SK-N-SH treated with all-trans-retinoic acid at 6 μM for 48 hours (cell line): ENCODE measurements at regions not wholly inside any gene's neighbourhood (a gene's known extent, or its start where the extent isn't known, plus 50 kb on each side); places are given as distances from the start of the nearest gene placed in this dataset.

Experiments used
- ATAC-seq: fragments of 200-7000 bp; cut with Tn5 transposase; 3 replicates; pipeline ENCODE4 v1.9.1; 2020; ENCODE audit warnings: mild to moderate bottlenecking, moderate library complexity
- ARNTL ChIP-seq: fragments of 450-650 bp; formaldehyde crosslinking; IDR thresholded peaks from 2 replicates; pipeline ENCODE4 v1.5.0; 2020; ENCODE audit warnings: low read depth, mild to moderate bottlenecking, moderate library complexity, borderline replicate concordance
- BACH2 ChIP-seq: fragments of 250-450 bp; sonication (Bioruptor Pico); IDR thresholded peaks from 2 replicates; pipeline ENCODE4 v1.9.0; 2021; ENCODE audit warnings: mild to moderate bottlenecking, borderline replicate concordance
- CREB5 ChIP-seq: fragments of 250-450 bp; sonication (Bioruptor Pico); IDR thresholded peaks from 2 replicates; pipeline ENCODE4 v1.5.1; 2020; ENCODE audit warnings: low read depth, mild to moderate bottlenecking, moderate library complexity
- CSRNP3 ChIP-seq: fragments of 250-450 bp; sonication (Bioruptor Pico); IDR thresholded peaks from 2 replicates; pipeline ENCODE4 v1.5.1; 2021; ENCODE audit warnings: mild to moderate bottlenecking, moderate library complexity
- ESRRG ChIP-seq: fragments of 250-450 bp; sonication (Bioruptor Pico); IDR thresholded peaks from 2 replicates; pipeline ENCODE4 v1.6.1; 2021; ENCODE audit warnings: mild to moderate bottlenecking
- GLIS3 ChIP-seq: fragments of 250-450 bp; sonication (Bioruptor Pico); IDR thresholded peaks from 2 replicates; pipeline ENCODE4 v1.5.0; 2020; ENCODE audit warnings: mild to moderate bottlenecking, moderate library complexity
- ISL1 ChIP-seq: fragments of 250-450 bp; sonication (Bioruptor Pico); IDR thresholded peaks from 2 replicates; pipeline ENCODE4 v2.1.2; 2022; ENCODE audit warnings: mild to moderate bottlenecking, moderate library complexity
- OSR1 ChIP-seq: fragments of 250-450 bp; sonication (Bioruptor Pico); IDR thresholded peaks from 2 replicates; pipeline ENCODE4 v1.8.0; 2022; ENCODE audit warnings: moderate library complexity, mild to moderate bottlenecking, inconsistent platforms
- PATZ1 ChIP-seq: fragments of 250-450 bp; sonication (Bioruptor Pico); IDR thresholded peaks from 2 replicates; pipeline ENCODE4 v1.8.0; 2020; ENCODE audit warnings: mild to moderate bottlenecking, moderate library complexity, borderline replicate concordance
- POU6F1 ChIP-seq: fragments of 250-450 bp; sonication (Bioruptor Pico); IDR thresholded peaks from 2 replicates; pipeline ENCODE4 v1.8.0; 2021; ENCODE audit warnings: low read depth, mild to moderate bottlenecking, moderate library complexity, borderline replicate concordance
- PPARA ChIP-seq: fragments of 250-450 bp; sonication (Bioruptor Pico); IDR thresholded peaks from 2 replicates; pipeline ENCODE4 v1.5.0; 2020; ENCODE audit warnings: mild to moderate bottlenecking, borderline replicate concordance
- RARB ChIP-seq: fragments of 250-450 bp; sonication (Bioruptor Pico); IDR thresholded peaks from 2 replicates; pipeline ENCODE4 v1.8.0; 2021; ENCODE audit warnings: mild to moderate bottlenecking, moderate library complexity
- SNAI2 ChIP-seq: fragments of 250-450 bp; sonication (Bioruptor Pico); IDR thresholded peaks from 2 replicates; pipeline ENCODE4 v1.5.0; 2020; ENCODE audit warnings: mild to moderate bottlenecking, moderate library complexity
- TCF4 ChIP-seq: fragments of 250-450 bp; sonication (Bioruptor Pico); IDR thresholded peaks from 2 replicates; pipeline ENCODE4 v1.8.0; 2021; ENCODE audit warnings: mild to moderate bottlenecking, moderate library complexity, borderline replicate concordance
- TSHZ2 ChIP-seq: fragments of 250-450 bp; sonication (Bioruptor Pico); IDR thresholded peaks from 2 replicates; pipeline ENCODE4 v1.5.0; 2020; ENCODE audit warnings: mild to moderate bottlenecking, moderate library complexity
- ZC3H10 ChIP-seq: fragments of 250-450 bp; sonication (Bioruptor Pico); IDR thresholded peaks from 2 replicates; pipeline ENCODE4 v1.5.1; 2021; ENCODE audit warnings: mild to moderate bottlenecking, moderate library complexity
- ZFP3 ChIP-seq: fragments of 250-450 bp; sonication (Bioruptor Pico); IDR thresholded peaks from 2 replicates; pipeline ENCODE4 v1.5.0; 2020; ENCODE audit warnings: mild to moderate bottlenecking, moderate library complexity
- ZFP30 ChIP-seq: fragments of 450-650 bp; formaldehyde crosslinking; IDR thresholded peaks from 2 replicates; pipeline ENCODE4 v1.5.0; 2022; ENCODE audit warnings: mild to moderate bottlenecking, moderate library complexity
- ZNF565 ChIP-seq: fragments of 450-650 bp; formaldehyde crosslinking; conservative IDR thresholded peaks from 2 replicates; pipeline ENCODE4 v1.5.0; 2020; ENCODE audit warnings: low read depth, mild to moderate bottlenecking, moderate library complexity
- ZNF70 ChIP-seq: fragments of 450-650 bp; formaldehyde crosslinking; IDR thresholded peaks from 2 replicates; pipeline ENCODE4 v1.5.0; 2020; ENCODE audit warnings: mild to moderate bottlenecking, moderate library complexity
- ZNF8 ChIP-seq: fragments of 450-650 bp; formaldehyde crosslinking; IDR thresholded peaks from 2 replicates; pipeline ENCODE4 v1.5.0; 2020; ENCODE audit warnings: mild to moderate bottlenecking, moderate library complexity

GRCh38 chr6:19472153-19472552, 365.0 kb upstream of the ID4 start:
- peak; percentile 59 for ATAC-seq
- no peak for TF ChIP-seq SNAI2
- TF ChIP-seq GLIS3 (CRISPR knock-in tag) = no peak
- TF ChIP-seq ZFP3 (CRISPR knock-in tag) = no peak
- TF ChIP-seq ZNF70 (CRISPR knock-in tag) = no peak
- no peak for TF ChIP-seq CREB5 (CRISPR knock-in tag)
- TF ChIP-seq ZC3H10 (CRISPR knock-in tag) = no peak
- TF ChIP-seq ESRRG = no peak
- no peak for TF ChIP-seq PATZ1 (CRISPR knock-in tag)
- TF ChIP-seq ZNF8 = no peak
- TF ChIP-seq BACH2 (CRISPR knock-in tag) = no peak
- no peak for TF ChIP-seq RARB (CRISPR knock-in tag)
- TF ChIP-seq ISL1 (CRISPR knock-in tag) = no peak
- no peak for TF ChIP-seq TSHZ2 (CRISPR knock-in tag)
- TF ChIP-seq OSR1 = no peak
- no peak for TF ChIP-seq PPARA (CRISPR knock-in tag)
- no peak for TF ChIP-seq ZNF565 (CRISPR knock-in tag)
- no peak for TF ChIP-seq ZFP30 (CRISPR knock-in tag)

GRCh38 chr6:19472850-19473249, 364.3 kb upstream of the ID4 start:
- 0 out of 3 replicates have a peak, but pooled peaks have one; percentile 37 for ATAC-seq
- TF ChIP-seq POU6F1 = no peak
- TF ChIP-seq ZFP30 (CRISPR knock-in tag) = no peak
- no peak for TF ChIP-seq BACH2 (CRISPR knock-in tag)
- TF ChIP-seq ARNTL (CRISPR knock-in tag) = no peak
- no peak for TF ChIP-seq RARB (CRISPR knock-in tag)
- TF ChIP-seq OSR1 = no peak
- no peak for TF ChIP-seq CSRNP3 (CRISPR knock-in tag)
- TF ChIP-seq ZFP3 (CRISPR knock-in tag) = no peak

GRCh38 chr6:19477563-19477962, 359.6 kb upstream of the ID4 start:
- ATAC-seq = no peak
- no peak for TF ChIP-seq ESRRG
- no peak for TF ChIP-seq ZC3H10 (CRISPR knock-in tag)
- no peak for TF ChIP-seq TCF4 (CRISPR knock-in tag)
- no peak for TF ChIP-seq PPARA (CRISPR knock-in tag)
- no peak for TF ChIP-seq ZFP3 (CRISPR knock-in tag)
- no peak for TF ChIP-seq ZNF70 (CRISPR knock-in tag)
- TF ChIP-seq POU6F1 = no peak
- TF ChIP-seq SNAI2 = no peak
- no peak for TF ChIP-seq RARB (CRISPR knock-in tag)
- TF ChIP-seq CSRNP3 (CRISPR knock-in tag) = no peak
- no peak for TF ChIP-seq ISL1 (CRISPR knock-in tag)
- no peak for TF ChIP-seq TSHZ2 (CRISPR knock-in tag)
